Kidney glomerular epithelial cell (primary cell): ENCODE measurements at regions not wholly inside any gene's neighbourhood (a gene's known extent, or its start where the extent isn't known, plus 50 kb on each side); places are given as distances from the start of the nearest gene placed in this dataset.
"Not testable (repeated sequence)": the region's sequence is repeated elsewhere in the genome, so short reads cannot be mapped to it uniquely, and the experiment has no call there.

Source experiments
- DNase-seq: peaks from one replicate; lab custom pipeline; 2025; lab: John Stamatoyannopoulos, UW

DNA sequence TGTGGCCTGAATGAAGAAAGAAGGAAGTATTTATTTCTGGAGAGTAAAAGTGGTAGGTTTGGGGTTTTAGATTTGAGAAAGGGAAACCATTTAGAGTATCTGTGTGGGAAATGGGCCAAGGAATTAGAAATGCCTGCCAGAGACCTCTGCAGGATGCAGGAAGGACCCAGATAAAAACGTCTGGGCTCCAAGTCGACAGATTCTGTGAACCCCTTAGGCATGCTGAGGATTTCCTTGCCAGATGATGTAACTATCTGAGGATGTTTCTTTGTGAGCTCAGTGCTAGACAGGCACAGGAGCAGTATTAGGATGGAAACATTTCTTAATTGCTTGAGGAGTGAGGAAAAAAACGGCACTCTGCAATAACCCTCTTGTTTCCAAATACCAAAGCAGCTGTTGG is 251.8 kb upstream of the DMRT1 start:
- no peak for DNase-seq

DNA sequence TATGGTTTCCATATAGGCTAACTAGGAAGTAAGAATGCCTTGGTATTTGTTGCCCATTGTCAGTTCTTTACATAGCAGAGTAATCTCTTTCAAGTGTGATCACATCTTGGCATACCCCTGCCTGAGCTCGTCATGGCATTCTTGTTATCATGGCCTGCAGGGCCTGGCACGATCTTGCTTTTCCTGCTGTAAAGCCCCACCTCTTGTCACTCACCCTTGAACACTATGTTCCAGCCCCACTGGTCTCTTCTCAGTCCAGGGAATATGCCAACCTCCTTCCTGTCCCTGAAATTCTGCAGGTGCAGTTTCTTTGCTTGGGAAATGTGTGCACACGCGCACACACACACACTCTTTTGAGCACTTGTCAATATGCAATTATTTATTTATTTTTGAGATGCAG is 250.2 kb upstream of the DMRT1 start:
- no peak for DNase-seq

DNA sequence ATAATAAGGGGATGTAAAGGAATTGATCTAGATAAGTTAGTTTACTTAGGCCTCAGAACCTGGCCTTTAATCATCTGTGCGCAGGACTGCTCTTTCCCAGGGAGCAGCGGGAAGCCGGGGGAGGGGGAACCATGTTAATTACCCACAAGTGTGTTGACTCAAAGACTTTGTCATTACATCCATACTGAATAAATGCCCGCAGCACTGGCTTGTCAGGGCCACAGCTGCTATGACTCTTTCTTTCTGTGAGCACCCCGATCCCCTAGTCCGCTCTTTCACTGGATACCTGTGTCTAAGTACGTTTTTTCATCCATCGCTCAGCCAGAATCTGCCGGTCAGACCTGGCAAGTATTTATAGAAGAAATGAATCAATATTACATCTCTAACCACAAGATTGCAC is 249.3 kb upstream of the DMRT1 start:
- DNase-seq, result no peak

DNA sequence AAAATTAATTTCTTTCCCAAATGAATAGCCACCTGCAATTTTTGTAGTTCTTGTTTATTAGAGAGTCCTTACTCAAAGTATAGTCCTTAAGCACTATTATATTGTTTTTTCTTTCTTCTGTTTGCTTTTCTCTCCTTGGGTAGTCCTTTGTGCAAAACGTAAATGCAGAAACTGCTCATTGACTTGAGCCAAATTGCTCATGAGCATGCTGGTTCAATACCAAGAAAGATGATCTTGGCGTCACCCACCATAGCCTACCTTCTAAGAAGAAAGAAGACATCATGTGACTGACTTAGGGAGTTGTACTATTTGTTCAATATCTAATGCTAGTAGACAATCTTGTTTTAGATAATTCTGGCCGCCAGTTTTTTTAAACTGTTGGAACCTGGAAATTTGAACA is 248.8 kb upstream of the DMRT1 start:
- no peak for DNase-seq

DNA sequence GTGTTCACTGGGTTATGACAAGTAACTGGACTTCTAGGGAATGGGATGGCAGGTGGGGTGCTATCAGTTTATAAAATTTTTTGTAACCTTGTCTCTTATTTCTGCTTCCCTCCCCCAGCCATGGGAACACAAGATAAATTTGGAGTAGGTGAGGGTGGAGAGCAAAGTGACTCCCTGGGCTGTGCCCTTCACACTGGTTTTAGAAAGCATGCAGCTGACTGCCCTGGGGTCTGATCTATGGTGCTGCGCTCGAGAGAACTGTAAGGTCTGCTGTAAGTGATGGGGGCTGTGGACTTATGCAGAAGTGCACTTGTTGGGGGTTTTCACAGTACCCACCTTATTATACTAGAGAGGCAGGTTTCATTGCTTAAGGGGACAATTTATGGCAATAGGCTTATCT is 247.7 kb upstream of the DMRT1 start:
- no peak for DNase-seq

DNA sequence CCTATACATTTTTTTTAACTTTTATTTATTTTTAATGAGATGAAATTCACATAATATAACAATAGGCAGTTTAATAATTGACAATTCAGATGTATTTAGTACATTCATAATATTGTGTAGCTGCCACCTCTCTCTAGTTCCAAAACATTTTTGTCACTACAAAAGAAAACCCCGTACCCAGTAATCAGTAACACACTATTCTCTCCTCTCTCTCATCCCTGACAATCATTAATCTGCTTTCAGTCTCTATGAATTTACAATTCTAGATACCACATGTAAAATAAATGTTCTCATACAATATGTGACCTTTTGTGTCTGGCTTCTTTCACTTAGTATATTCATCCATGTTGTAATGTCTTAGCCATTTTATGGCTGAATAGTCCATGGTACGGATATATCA is 244.8 kb upstream of the DMRT1 start:
- no peak for DNase-seq

DNA sequence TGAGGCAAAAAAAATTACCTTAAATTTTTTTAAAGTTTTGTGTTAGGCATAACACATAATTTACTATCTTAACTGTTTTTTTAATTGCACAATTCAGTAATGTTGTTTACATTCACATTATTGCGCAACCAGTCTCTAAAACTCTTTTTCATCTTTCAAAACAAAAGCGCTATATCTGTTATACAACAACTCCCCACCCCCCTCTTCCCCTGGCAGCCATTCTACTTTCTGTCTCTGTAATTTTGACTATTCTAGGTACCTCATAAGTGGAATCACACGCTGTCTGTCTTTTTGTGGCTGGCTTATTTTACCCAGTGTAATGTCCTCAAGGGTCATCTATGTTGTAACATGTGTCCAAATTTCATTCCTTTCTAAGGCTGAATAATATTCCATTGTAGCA is 241.5 kb upstream of the DMRT1 start:
- no peak for DNase-seq

DNA sequence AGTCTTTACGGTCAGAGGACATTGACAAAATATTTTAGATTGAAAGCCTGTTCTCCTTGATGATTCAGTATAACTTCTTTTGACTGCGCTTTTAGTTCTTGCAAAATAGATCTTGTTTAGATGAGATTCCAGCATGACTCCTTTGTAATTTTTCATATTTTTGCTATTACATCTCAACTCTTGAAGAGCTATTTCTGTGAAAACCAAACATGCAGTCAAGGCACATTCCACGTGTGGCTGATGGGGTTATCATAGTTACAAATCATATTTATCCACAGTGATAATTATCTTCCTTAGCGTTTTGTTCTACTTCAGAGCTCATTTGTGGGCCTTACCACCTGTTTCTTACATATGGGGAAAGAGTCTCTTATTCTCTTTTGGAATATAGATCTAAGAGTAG is 238.8 kb upstream of the DMRT1 start:
- no peak for DNase-seq

DNA sequence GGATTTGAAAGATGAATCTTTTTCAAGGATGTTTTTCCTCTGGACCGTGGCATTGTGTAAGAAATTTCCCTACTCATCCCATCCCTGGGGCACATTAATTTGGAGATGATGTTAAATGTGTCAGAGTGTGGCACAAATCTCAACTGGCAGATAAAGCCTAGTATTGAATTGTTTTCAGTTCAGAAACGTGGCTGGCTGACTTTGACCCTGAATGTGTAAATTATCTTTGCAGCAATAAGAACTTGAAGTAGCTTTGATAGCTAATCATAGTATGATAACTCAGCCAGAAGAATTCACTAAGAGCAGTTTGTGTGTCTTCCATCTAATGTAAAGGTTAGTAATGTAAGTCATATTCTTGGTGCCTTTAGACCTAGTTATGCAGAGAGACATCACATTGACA is 238.4 kb upstream of the DMRT1 start:
- no peak for DNase-seq

DNA sequence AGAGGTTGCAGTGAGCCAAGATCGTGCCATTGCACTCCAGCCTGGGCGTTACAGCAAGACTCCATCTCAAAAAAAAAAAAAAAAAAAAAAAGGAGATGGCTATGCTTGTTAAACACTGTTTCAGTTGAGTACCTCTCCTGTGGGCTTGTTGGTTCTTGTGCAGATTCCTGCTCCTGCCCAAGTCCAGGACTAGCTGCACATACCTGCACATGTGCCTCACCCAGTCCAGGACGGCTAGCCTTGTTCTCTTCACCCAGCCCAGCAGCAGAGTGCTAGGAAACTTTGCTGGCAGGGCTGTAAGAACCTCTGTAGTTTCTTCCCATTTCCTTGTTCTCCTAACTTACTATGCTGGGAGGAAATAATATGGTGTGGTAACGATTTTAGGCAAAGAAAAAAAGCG is 234.1 kb upstream of the DMRT1 start:
- DNase-seq, result no peak

DNA sequence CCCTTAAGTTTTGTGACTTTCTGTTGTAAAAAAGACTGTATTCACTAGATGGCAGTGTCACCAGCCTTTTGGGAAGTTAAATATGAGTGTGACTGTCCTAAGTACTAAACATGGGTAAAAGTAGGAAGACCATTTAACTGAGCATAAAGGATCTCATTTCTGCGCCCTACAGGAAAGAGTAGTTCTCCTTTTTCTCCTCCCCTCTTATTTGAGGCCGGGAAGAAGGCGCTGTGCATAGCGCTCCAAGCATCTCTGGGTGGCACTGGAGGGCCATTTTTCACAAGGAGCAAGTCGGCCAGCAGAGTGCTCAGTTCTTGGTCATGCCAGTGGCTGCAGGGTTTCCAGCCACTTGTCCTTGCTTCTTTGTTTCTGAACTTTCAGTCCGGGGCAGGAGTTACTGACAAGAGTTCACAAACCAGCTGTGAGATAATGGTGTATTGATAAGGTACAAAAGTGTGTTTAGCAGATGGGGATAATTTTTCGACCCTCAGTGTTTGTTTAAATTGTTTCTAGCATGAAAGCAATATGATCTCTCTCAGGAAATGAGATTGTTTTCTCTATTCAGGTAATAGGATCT is 227.6 kb upstream of the DMRT1 start:
- peak; percentile 73 for DNase-seq

DNA sequence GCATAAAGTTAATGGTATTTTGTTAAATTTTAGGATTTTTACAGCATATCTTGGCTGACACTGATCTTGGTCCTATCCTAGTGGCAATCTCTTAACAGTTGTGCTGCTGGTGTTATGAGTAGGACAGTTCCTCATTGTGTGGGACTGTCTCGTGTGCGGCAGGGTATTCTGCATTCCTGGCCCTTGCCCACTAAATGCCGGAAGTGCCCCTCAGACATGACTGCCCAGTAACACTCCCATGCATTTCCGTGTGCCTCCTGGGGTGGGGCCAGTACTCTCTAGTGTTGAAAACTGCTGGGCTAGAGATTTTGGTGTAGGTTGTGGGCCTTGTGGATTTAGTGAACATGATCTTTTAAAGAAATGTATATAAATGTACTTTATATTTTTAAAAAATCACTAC is 227.1 kb upstream of the DMRT1 start:
- peak; percentile 68 for DNase-seq

DNA sequence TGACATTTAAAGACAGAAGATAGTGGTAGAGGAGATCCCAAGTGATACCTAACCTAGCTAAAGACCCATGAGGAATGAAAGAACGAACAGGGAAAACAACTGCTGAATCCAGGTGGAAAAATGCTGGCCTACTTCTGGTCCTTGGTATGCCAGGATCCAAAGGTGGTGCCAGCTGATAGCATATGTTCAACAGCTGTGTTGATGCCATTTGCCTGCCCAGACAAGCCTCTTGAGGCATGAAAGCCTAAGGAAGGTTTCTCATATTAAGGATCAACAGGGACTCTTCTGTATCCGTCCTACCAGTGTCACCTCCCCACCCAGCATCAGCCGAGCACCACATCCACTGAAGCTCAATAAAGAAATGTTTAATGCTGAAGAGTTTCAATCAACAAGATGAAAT is 225.7 kb upstream of the DMRT1 start:
- no peak for DNase-seq

DNA sequence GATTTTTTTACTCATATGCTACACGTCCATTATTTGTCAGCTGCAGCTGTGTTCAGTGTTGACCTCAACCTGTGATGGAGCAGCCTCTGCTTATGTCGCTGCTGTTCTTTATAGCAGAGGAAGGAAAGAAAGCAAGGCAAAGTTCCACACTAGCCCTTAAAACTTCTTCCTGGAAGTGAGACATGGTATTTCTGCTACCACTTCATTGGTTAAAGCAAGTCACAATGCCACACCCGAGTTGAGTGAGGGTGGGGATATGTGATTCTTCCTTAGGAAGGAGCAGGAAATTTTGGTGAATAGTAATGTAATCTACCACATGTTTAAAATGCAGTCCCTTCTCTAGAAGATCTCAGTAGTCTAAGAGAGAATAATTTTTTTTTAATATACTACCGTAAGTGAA is 224.8 kb upstream of the DMRT1 start:
- DNase-seq, result no peak

DNA sequence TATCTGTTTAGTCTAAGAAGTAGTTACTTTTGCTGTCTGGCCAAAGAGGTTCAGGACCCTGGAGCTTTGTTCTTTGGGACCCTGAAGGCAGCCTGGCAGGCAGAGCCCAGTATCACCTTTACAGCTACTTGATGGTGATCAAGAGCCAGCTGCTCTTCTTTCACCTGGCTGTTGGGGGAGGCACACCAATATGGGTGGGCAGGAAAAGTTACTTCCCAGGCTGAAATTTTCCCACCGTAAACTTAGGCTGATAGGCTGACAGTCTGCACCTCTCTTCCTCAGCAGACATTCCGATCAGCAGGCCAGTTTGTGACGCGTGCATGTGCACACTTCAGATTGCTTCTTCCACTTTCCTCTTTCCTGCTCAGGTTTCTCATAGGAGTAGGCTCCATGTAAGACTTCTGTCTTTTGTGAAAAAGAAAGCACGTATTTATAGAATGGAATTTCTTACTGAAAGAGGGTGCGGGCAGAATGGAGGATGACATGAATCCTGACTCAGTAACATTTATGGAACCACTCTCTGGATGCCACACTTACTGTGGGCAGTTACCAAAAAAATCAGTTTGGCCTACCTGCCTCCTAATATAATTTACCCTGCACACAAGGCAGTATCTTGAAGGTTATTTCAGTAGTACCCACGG is 223.9 kb upstream of the DMRT1 start:
- DNase-seq, result no peak

DNA sequence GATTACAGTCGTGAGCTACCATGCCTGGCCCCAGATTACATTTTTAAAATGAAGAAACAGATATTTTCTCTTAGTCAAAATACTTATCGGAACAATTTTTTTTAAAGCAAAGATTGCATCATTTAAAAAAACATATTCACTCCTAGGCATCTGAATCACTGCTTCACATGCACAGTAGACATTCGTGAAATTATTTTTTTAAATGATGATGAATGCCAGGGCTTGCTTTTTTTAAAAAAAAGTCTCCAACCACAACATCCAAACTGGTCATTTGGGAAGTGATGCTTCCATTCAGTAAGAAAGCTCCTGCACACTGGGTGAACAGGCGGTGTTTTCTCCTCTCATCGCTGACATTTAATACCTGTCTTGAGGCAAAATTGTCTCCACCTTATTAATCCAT is 223.0 kb upstream of the DMRT1 start:
- DNase-seq, result no peak

DNA sequence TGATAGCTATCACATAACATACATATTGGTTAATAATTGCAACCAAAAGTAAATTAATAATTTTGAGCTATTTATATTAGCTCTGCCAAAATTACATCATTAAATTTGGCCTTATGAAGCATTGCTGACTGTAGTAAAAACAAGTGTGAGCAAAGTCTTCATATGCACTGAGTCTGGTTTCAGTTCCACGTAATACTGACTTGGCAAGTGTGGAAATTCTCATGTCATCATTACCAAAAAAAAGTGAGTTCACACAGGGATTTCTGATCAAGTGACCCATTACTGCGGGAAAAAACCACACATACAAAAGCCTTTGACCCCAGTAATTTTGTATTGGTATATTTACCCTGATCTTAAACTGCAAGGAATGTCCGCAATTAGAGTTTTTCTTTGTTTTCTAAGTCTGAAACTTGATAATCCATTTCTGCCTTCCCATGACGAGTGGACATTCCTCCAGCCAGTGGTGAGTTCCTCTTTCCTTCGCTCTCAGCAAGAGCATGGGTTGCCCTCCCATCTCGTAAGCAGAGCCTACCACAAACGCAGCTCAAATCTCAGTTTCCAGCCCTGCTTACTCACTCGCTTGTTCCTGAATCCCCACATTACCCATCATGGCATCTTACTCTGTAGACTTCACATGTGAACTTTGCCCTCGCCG is 220.2 kb upstream of the DMRT1 start:
- DNase-seq, result no peak

DNA sequence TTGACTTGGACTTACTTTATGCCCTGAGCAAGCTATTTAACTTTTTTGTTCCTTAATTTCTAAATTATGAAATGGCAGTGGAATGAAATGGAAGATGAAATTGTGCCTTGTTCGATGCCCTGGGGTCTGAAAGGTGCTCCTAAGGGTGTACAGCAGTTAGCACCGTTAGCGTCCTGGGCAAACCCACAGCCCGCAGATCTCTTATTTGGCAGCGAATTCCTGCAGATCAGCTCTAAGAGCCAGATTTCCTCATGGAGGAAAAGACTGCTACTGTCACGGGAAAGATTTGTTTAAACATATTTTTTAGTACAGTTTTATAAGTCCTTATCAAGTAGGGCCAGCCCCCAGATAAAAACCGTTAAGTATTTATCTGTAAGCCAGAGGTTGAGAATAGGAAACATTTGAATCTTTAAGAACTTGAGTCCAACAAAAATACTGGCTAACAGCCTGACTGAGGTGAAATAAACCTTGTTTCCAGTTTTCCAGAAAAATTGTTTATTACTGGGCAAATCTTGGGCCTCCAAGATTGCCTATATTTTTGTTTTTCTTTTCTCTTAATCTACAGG is 216.5 kb upstream of the DMRT1 start:
- no peak for DNase-seq

DNA sequence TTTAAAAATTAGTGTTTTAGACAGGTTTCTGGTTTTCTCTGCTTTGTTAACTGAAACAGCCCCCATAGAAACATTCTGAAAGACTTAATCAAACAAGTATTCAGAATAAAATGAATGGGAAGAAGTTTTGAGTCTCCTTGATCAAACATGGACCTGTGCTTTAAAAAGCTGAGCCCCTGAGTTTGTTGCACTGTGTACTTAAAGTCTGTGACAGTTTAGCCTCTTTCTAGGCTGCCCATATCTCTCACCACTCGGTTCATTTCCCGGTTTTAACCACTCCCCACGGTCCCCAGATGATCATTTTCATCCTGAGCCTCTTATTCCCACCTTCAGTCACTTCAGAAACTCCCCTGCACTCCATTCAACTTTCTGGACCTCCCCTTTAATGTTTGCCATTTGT is 215.9 kb upstream of the DMRT1 start:
- DNase-seq, result no peak

DNA sequence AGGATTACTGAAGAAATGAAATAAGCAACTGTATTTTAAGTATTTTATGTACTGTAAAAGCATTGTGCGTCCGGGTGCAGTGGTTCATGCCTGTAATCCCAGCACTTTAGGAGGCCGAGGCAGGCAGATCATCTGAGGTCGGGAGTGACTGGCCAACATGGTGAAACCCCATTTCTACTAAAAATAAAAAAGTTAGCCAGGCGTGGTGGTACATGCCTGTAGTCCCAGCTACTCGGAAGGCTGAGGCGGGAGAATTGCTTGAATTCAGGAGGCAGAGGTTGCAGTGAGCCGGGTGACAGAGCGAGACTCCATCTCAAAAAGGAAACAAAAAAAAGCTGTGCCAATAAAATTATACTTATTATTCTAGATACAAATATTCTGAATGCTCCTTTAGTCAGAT is 215.4 kb upstream of the DMRT1 start:
- DNase-seq, result not testable (repeated sequence)

DNA sequence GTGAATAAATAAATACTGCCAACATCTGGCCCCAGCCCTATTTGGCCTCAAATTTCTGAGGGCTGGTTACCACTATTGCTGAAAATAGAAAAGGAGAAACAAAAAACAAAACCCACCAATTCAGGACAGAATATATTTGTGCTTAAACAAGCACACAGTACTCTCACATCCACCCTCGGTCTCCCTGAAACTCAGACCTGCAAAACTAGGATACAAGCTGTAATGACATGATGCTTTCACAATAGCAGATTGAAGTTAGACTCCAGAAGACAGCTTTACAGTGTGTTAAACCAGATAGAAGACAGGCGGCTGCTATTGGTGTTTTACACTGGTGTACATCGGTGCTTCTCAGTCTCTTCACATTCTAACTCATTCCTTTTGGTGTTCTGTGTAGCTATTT is 214.9 kb upstream of the DMRT1 start:
- no peak for DNase-seq

DNA sequence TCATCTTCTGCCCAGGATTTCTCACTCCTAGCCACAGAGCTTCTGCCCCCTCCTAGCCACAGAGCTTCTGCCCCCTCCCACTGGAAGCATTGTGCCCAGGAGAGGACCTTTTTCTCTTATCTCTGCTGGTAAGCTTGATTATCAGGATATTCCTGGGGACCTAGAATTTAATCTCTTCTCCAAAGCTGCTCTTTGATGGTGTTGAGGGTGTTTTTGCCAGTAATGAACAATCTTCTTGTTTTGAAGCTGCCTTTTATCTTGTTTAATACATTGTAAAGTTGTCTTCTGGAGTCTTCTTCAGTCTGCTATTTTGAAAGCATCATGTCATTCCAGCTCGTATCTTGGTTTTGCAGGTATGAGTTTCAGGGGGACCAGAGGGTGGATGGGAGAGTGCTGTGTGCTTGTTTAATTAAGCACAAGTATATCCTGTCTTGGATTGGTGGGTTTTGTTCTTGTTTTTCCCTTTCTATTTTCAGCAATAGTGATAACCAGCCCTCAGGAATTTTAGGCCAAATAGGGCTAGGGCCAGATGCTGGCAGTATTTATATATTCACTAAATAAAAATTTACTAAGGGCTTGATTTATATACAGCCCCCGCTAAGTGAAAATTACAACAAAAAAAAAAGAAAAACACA is 214.0 kb upstream of the DMRT1 start:
- DNase-seq, result no peak

DNA sequence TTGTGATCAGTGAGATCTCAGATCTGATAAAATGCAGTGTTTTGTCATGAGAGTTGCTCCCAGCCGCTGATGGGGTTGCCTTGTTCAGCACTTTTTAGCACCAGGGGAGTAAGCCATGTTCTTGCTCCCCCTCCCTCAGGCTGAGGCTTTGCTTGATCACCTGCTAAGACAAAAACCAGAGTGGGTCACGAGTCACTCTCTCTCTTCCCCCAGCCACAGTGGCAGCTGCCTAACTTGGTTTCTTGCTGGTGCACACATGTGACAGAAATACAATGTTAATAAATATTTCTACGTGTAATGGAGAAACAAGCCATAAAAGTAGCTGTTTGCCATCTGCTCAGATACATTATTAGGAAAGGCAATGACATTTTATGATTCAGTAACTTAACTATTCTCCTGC is 212.4 kb upstream of the DMRT1 start:
- no peak for DNase-seq
